GM12878 (cell line): ENCODE measurements at regions not wholly inside any gene's neighbourhood (a gene's known extent, or its start where the extent isn't known, plus 50 kb on each side); places are given as distances from the start of the nearest gene placed in this dataset.

Source experiments
- ATF3 ChIP-seq: IDR thresholded peaks from 2 replicates; pipeline ENCODE4 v1.6.1; 2011; ENCODE audit warnings: low read depth, mild to moderate bottlenecking, low read length, moderate library complexity, borderline replicate concordance; ENCODE audit errors: extremely low read depth
- CEBPZ ChIP-seq: fragments of 150-350 bp; IDR thresholded peaks from 2 replicates; pipeline ENCODE4 v1.6.1; 2016; ENCODE audit warnings: low read depth, low read length
- CTCF ChIP-seq, 3 experiments: IDR thresholded peaks in 2 of 3; conservative IDR thresholded peaks in 1 of 3; 2 replicates each; pipeline ENCODE4 v1.5.1; 2011; ENCODE audit warnings: low read depth in 3 of 3, low read length in 3 of 3, mild to moderate bottlenecking in 3 of 3, control low read depth in 2 of 3, moderate library complexity in 2 of 3, inconsistent platforms in 1 of 3, mixed read lengths in 1 of 3; ENCODE audit not compliant: control insufficient read depth in 2 of 3, insufficient read depth in 1 of 3; ENCODE audit errors: extremely low read depth in 1 of 3
- EZH2 ChIP-seq: IDR thresholded peaks from 2 replicates; pipeline ENCODE4 v1.6.1; 2012; ENCODE audit warnings: low read depth, mild to moderate bottlenecking, control low read depth, inconsistent platforms, low read length, borderline replicate concordance; ENCODE audit not compliant: control insufficient read depth
- HDAC2 ChIP-seq: fragments of 200-600 bp; sonication (generic); IDR thresholded peaks from 2 replicates; pipeline ENCODE4 v1.6.1; 2017
- MXI1 ChIP-seq: fragments of 150-350 bp; IDR thresholded peaks from 2 replicates; pipeline ENCODE4 v1.6.1; 2011; ENCODE audit warnings: low read depth, mild to moderate bottlenecking, inconsistent platforms, low read length, improper control_type of control experiment
- POLR2AphosphoS2 ChIP-seq: IDR thresholded peaks from 2 replicates; pipeline ENCODE4 v1.6.1; 2011; ENCODE audit warnings: low read depth, mild to moderate bottlenecking, low read length, improper control_type of control experiment, moderate library complexity
- RAD21 ChIP-seq: IDR thresholded peaks from 2 replicates; pipeline ENCODE4 v1.6.1; 2011; ENCODE audit warnings: mild to moderate bottlenecking, low read depth, low read length, moderate library complexity; ENCODE audit not compliant: insufficient read depth
- SRF ChIP-seq, 2 experiments: IDR thresholded peaks; 2 replicates each; pipeline ENCODE4 v1.6.1; 2011; ENCODE audit warnings: low read depth in 2 of 2, low read length in 2 of 2, mild to moderate bottlenecking in 1 of 2, moderate library complexity in 1 of 2
- USF1 ChIP-seq: IDR thresholded peaks from 2 replicates; pipeline ENCODE4 v1.6.1; 2011; ENCODE audit warnings: borderline replicate concordance, low read depth, mild to moderate bottlenecking, moderate library complexity, mixed read lengths, low read length; ENCODE audit not compliant: insufficient read depth; ENCODE audit errors: extremely low read length
- WRNIP1 ChIP-seq: IDR thresholded peaks from 2 replicates; pipeline ENCODE4 v1.6.1; 2011; ENCODE audit warnings: low read depth, low read length, improper control_type of control experiment, borderline replicate concordance

- TF ChIP-seq ATF3 (no peak), SRF (IDR thresholded peaks at IDR 0.05; ENCODE audit: low read depth in 2 of 2, low read length in 2 of 2) (no peak), EZH2 (no peak), CEBPZ (no peak), USF1 (no peak), POLR2AphosphoS2 (no peak), WRNIP1 (no peak), CTCF (IDR thresholded peaks at IDR 0.05 in 2 of 3, conservative IDR thresholded peaks at IDR 0.05 in 1 of 3; ENCODE audit: control insufficient read depth in 2 of 3, extremely low read depth in 1 of 3, insufficient read depth in 1 of 3, low read depth in 3 of 3, low read length in 3 of 3) (no peak), HDAC2 (no peak), RAD21 (no peak), MXI1 (no peak)
Measured at GRCh38 chr3:40801284-40801741, 276.6 kb downstream of the ZNF621 start.
